ENCODE measurements at regions not wholly inside any gene's neighbourhood (a gene's known extent, or its start where the extent isn't known, plus 50 kb on each side); places are given as distances from the start of the nearest gene placed in this dataset.
A peak's percentile ranks its signal among the peaks of the same experiment; 100 is the strongest.

GRCh38 chr20:53743607-53744260, 150.1 kb upstream of the ZNF217 start:
- H3K9me3 Mint-ChIP-seq, result no peaks in the 10 kb centered on the region
- Histone ChIP-seq H3K27ac (ENCODE audit: low read length) (no peak overlapping the region), H3K9me3 (no peaks in the 10 kb centered on the region), H3K4me1 (ENCODE audit: control insufficient read depth in 1 of 2, extremely low read depth in 1 of 2, insufficient read depth in 2 of 2, low read length in 2 of 2) (peaks cover 0 to 21% of the 10 kb centered on the region in 2 experiments), H3K4me3 (ENCODE audit: control insufficient read depth in 1 of 2, extremely low read depth in 1 of 2, low read length in 1 of 2) (no peak overlapping the region), H3K36me3 (ENCODE audit: control insufficient read depth in 2 of 2, extremely low read depth in 1 of 2, insufficient read depth in 1 of 2, low read length in 1 of 2) (no peaks in the 10 kb centered on the region), H3K27me3 (replicated peaks in 1 of 2; ENCODE audit: control insufficient read depth in 2 of 2, extremely low read depth in 1 of 2, insufficient read depth in 2 of 2, low read length in 1 of 2) (no peaks in the 10 kb centered on the region)
- H3K27me3 Mint-ChIP-seq, result no peaks in the 10 kb centered on the region
- POLR2A ChIA-PET, result no interaction called here
- no peaks in the 10 kb centered on the region for H3K36me3 Mint-ChIP-seq
- no peak overlapping the region for H3K27ac Mint-ChIP-seq
- ATAC-seq (replicated peaks in 1 of 4) (no peak), DNase-seq (no peak)
- CTCF ChIA-PET, result no interaction called here
- WGBS (ENCODE audit: insufficient coverage), result 100% methylated on average over 4 of the region's 12 CpGs
- H3K4me3 Mint-ChIP-seq, result no peak overlapping the region
- H3K4me1 Mint-ChIP-seq, result peaks cover 30 to 31% (median 30%) of the 10 kb centered on the region in 3 donors

DNA sequence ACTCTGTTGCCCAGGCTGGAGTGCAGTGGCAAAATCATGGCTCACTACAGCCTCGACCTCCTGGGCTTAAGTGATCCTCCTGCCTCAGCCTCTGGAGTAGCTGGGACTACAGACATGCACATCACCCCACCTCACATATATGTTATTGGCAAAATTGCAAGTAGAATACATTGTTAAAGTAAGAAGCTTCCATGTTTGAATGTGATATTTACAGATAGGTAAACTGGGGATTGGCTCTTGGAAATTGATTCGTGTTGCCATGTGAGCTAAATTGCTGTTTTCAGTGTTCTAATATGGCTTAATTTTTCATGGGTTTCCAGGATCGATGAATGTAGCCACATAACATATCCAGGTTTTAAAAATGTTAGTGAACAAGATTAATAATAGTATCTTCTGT, 149.0 kb upstream of the ZNF217 start:
- no peaks in the 10 kb centered on the region for H3K36me3 Mint-ChIP-seq
- H3K9me3 Mint-ChIP-seq, result no peaks in the 10 kb centered on the region
- no peak overlapping the region for H3K4me3 Mint-ChIP-seq
- H3K4me1 Mint-ChIP-seq, result peaks cover 27 to 29% (median 28%) of the 10 kb centered on the region in 3 donors
- no peaks in the 10 kb centered on the region for H3K36me3 ChIP-seq (ENCODE audit: control insufficient read depth in 2 of 2, extremely low read depth in 1 of 2, insufficient read depth in 1 of 2, low read length in 1 of 2)
- WGBS (ENCODE audit: insufficient coverage), result no CpG with 5 or more reads among the region's 3 CpGs
- DNase-seq (no peak), ATAC-seq (replicated peaks in 1 of 4) (no peak)
- H3K27me3 ChIP-seq (replicated peaks in 1 of 2; ENCODE audit: control insufficient read depth in 2 of 2, extremely low read depth in 1 of 2, insufficient read depth in 2 of 2, low read length in 1 of 2), result no peaks in the 10 kb centered on the region
- POLR2A ChIA-PET, result no interaction called here
- peak overlapping the region in 1 of 2 donors; percentile 34 for H3K27ac Mint-ChIP-seq
- no peaks in the 10 kb centered on the region for H3K9me3 ChIP-seq
- no peaks in the 10 kb centered on the region for H3K27me3 Mint-ChIP-seq
- H3K4me3 ChIP-seq (ENCODE audit: control insufficient read depth in 1 of 2, extremely low read depth in 1 of 2, low read length in 1 of 2), result no peak overlapping the region
- H3K27ac ChIP-seq (ENCODE audit: low read length), result no peak overlapping the region
- CTCF ChIA-PET, result interaction anchor here in 1 of 2 donors (0.6 kb wide), 1 partner anchor 23 kb away, joined by 8 read pairs; no protein-coding TSS in a partner anchor
- peaks cover 0 to 16% of the 10 kb centered on the region in 2 experiments for H3K4me1 ChIP-seq (ENCODE audit: control insufficient read depth in 1 of 2, extremely low read depth in 1 of 2, insufficient read depth in 2 of 2, low read length in 2 of 2)

DNA sequence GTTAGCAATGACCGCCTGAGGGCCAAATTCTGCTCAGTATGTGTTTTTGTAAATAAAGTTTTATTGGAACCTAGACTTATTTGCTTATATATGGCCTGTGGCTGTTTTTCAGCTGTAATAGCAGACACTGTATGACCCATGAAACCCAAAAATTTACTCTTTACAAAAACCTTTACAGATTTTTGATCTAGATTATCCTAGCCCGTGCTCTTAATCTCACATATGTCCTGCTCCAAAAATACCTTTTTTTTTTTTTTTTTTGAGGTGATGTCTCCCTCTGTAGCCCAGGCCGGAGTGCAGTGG, 148.0 kb upstream of the ZNF217 start:
- ChIA-PET CTCF (interaction anchor here (0.5 to 0.7 kb wide), 4 partner anchors 22 to 168 kb away, joined by 3 to 7 read pairs (median 4); no protein-coding TSS in a partner anchor), POLR2A (interaction anchor here in 1 of 2 donors (0.6 kb wide), 1 partner anchor 102 kb away, joined by 5 read pairs; no protein-coding TSS in a partner anchor)
- H3K27ac ChIP-seq (ENCODE audit: low read length), result no peak overlapping the region
- no peaks in the 10 kb centered on the region for H3K36me3 ChIP-seq (ENCODE audit: control insufficient read depth in 2 of 2, extremely low read depth in 1 of 2, insufficient read depth in 1 of 2, low read length in 1 of 2)
- DNase-seq (no peak), ATAC-seq (replicated peaks in 1 of 4) (no peak)
- H3K27me3 Mint-ChIP-seq, result no peaks in the 10 kb centered on the region
- no peaks in the 10 kb centered on the region for H3K9me3 ChIP-seq
- no CpG with 5 or more reads among the region's 3 CpGs for WGBS (ENCODE audit: insufficient coverage)
- H3K4me3 Mint-ChIP-seq, result no peak overlapping the region
- H3K27ac Mint-ChIP-seq, result peak overlapping the region; percentile 15 to 95
- H3K4me1 ChIP-seq (ENCODE audit: control insufficient read depth in 1 of 2, extremely low read depth in 1 of 2, insufficient read depth in 2 of 2, low read length in 2 of 2), result peaks cover 5 to 24% of the 10 kb centered on the region in 2 experiments
- H3K9me3 Mint-ChIP-seq, result no peaks in the 10 kb centered on the region
- peaks cover 37 to 39% (median 38%) of the 10 kb centered on the region in 3 donors for H3K4me1 Mint-ChIP-seq
- no peaks in the 10 kb centered on the region for H3K27me3 ChIP-seq (replicated peaks in 1 of 2; ENCODE audit: control insufficient read depth in 2 of 2, extremely low read depth in 1 of 2, insufficient read depth in 2 of 2, low read length in 1 of 2)
- H3K36me3 Mint-ChIP-seq, result no peaks in the 10 kb centered on the region
- H3K4me3 ChIP-seq (ENCODE audit: control insufficient read depth in 1 of 2, extremely low read depth in 1 of 2, low read length in 1 of 2), result no peak overlapping the region

DNA sequence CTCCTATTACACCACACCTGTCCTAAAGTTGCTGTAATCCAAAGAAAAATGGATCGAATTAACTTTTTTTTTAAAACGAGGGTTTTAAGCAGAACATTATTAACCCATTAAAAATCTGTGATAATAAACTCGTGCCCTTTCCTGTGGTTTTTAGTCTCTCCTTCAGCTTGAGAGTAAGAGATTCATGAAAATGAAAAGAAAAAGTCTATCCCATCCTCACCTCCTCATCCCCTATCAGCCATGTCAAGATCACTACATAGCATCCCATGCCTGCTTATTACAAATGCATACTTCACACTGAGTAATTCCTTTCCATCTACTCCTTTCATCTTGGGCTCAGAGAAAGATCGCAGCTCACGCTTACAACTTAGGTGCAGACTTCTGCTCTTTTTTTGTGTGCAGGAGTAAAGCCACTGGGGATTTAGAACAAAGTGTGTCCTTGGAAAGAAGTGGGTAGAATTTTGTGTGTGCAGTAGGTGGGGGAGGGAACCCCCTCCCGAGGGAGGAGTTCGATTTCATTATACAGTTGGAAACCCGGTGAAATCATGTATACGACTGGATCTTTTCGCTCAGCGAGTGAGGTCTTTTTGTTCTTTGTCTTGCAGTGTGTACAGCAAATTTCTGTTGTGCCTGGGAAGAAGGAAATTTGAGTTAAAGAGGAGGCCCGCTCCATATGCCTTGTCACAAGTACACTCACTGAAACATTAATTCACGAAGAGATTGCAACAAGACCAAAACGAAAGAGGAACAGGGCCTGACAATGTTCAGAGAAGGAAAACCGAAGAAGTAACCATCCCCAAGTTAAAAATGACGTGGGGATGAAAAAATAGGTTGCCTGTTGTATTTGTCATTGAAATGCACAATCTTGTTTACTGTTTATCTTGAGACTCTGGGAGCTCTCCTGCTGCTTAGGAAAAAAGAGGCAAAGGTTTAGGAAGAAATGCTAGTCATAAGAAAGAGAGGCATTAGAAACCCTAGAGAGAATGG, 146.5 kb upstream of the ZNF217 start:
- H3K36me3 ChIP-seq (ENCODE audit: control insufficient read depth in 2 of 2, extremely low read depth in 1 of 2, insufficient read depth in 1 of 2, low read length in 1 of 2), result no peaks in the 10 kb centered on the region
- H3K4me1 Mint-ChIP-seq, result peaks cover 48 to 50% (median 49%) of the 10 kb centered on the region in 3 donors
- H3K4me3 Mint-ChIP-seq, result peak overlapping the region; percentile 74 to 85 (median 75)
- ATAC-seq (replicated peaks in 1 of 4) (peak; percentile 53 to 68 (median 60)), DNase-seq (peak in 3 of 35 experiments; percentile 10 to 39 (median 22))
- no peaks in the 10 kb centered on the region for H3K9me3 ChIP-seq
- H3K27ac Mint-ChIP-seq, result peak overlapping the region; percentile 88 to 95
- peak overlapping the region; percentile 39 to 41 for H3K4me3 ChIP-seq (ENCODE audit: control insufficient read depth in 1 of 2, extremely low read depth in 1 of 2, low read length in 1 of 2)
- H3K4me1 ChIP-seq (ENCODE audit: control insufficient read depth in 1 of 2, extremely low read depth in 1 of 2, insufficient read depth in 2 of 2, low read length in 2 of 2), result peaks cover 6 to 26% of the 10 kb centered on the region in 2 experiments
- CTCF ChIA-PET, result interaction anchor here in 1 of 2 donors (0.7 to 1.6 kb wide), 2 partner anchors 104 to 175 kb away, joined by 3 to 4 read pairs; no protein-coding TSS in a partner anchor
- WGBS (ENCODE audit: insufficient coverage), result 13% methylated on average over 6 of the region's 16 CpGs
- H3K27me3 ChIP-seq (replicated peaks in 1 of 2; ENCODE audit: control insufficient read depth in 2 of 2, extremely low read depth in 1 of 2, insufficient read depth in 2 of 2, low read length in 1 of 2), result no peaks in the 10 kb centered on the region
- no peaks in the 10 kb centered on the region for H3K9me3 Mint-ChIP-seq
- no peaks in the 10 kb centered on the region for H3K36me3 Mint-ChIP-seq
- POLR2A ChIA-PET, result interaction anchor here (0.8 to 0.9 kb wide), 2 partner anchors 11 to 131 kb away, joined by 3 read pairs; no protein-coding TSS in a partner anchor
- peak overlapping the region; percentile 53 for H3K27ac ChIP-seq (ENCODE audit: low read length)
- H3K27me3 Mint-ChIP-seq, result no peaks in the 10 kb centered on the region

DNA sequence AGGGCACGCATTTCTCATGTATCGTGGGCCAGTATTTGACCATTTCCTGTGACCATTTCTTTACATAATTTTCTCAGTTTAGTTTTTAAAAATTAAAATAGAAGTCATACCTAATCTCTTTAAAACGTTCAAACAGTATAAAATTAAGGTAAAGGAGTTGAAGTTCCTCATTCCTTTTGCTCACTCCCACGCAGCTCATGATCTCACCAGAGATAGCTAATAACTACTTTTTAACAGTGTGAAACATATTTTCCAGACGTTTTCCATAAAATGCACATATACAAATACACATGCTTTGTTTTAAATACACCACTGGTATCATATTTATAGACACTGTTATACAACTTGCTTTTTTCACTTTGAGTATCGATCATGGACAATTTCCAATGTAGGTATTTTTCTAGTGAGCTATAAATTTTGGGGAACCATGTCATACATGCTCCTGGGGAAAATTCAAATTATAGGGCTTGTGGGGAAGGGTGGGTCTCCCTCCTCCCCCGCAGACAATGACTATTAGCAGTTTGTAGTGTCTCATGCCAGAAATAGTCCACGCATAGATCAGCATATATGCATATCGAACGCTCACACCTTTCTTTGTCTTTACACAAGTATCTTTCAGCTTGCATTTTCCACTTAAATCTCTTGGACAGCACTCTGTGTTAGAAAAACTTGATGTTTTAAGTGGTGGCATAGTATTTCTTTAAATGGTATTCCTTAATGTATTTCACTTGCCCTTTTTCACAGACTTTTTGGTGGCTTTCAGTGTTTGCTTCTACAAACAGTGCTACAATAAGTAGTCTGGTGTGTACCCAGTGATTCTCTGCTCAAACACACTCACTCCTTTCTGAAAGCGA, 145.5 kb upstream of the ZNF217 start:
- DNase-seq, result no peak
- Histone ChIP-seq H3K27ac (ENCODE audit: low read length) (peak overlapping the region; percentile 53), H3K9me3 (no peaks in the 10 kb centered on the region), H3K36me3 (ENCODE audit: control insufficient read depth in 2 of 2, extremely low read depth in 1 of 2, insufficient read depth in 1 of 2, low read length in 1 of 2) (no peaks in the 10 kb centered on the region), H3K27me3 (replicated peaks in 1 of 2; ENCODE audit: control insufficient read depth in 2 of 2, extremely low read depth in 1 of 2, insufficient read depth in 2 of 2, low read length in 1 of 2) (no peaks in the 10 kb centered on the region), H3K4me1 (ENCODE audit: control insufficient read depth in 1 of 2, extremely low read depth in 1 of 2, insufficient read depth in 2 of 2, low read length in 2 of 2) (peaks cover 6 to 26% of the 10 kb centered on the region in 2 experiments), H3K4me3 (ENCODE audit: control insufficient read depth in 1 of 2, extremely low read depth in 1 of 2, low read length in 1 of 2) (no peak overlapping the region)
- Mint-ChIP-seq H3K36me3 (no peaks in the 10 kb centered on the region), H3K9me3 (no peaks in the 10 kb centered on the region), H3K4me1 (peaks cover 48 to 50% (median 49%) of the 10 kb centered on the region in 3 donors), H3K4me3 (peak overlapping the region; percentile 74 to 85 (median 75)), H3K27ac (peak overlapping the region; percentile 88 to 95), H3K27me3 (no peaks in the 10 kb centered on the region)
- ChIA-PET CTCF (interaction anchor here in 1 of 2 donors (1.6 kb wide), 1 partner anchor 176 kb away, joined by 4 read pairs; no protein-coding TSS in a partner anchor), POLR2A (interaction anchor here (0.5 to 0.9 kb wide), 3 partner anchors 10 to 130 kb away, joined by 3 to 7 read pairs (median 3); no protein-coding TSS in a partner anchor)
- 100% methylated on average over 1 of the region's 11 CpGs for WGBS (ENCODE audit: insufficient coverage)
- no peak for ATAC-seq (replicated peaks in 1 of 4)
